ENCODE measurements at regions not wholly inside any gene's neighbourhood (a gene's known extent, or its start where the extent isn't known, plus 50 kb on each side); places are given as distances from the start of the nearest gene placed in this dataset.

GRCh38 chr11:69889400-69890318 lies 70.4 kb upstream of the FGF3 start:
- POLR2A ChIA-PET: no interaction called here
- H3K4me2 ChIP-seq (ENCODE audit: low read length): no peak overlapping the region
- TF ChIP-seq SP1 (IDR thresholded peaks at IDR 0.05; ENCODE audit: low read depth): no peak
- TF ChIP-seq SIN3A (IDR thresholded peaks at IDR 0.05; ENCODE audit: low read depth): no peak
- no peak for TF ChIP-seq EGR1 (IDR thresholded peaks at IDR 0.05; ENCODE audit: low read depth)
- no peak for TF ChIP-seq POLR2AphosphoS5 (IDR thresholded peaks at IDR 0.05; ENCODE audit: low read depth, low read length)
- TF ChIP-seq EZH2 (IDR thresholded peaks at IDR 0.05): no peak
- no peak for TF ChIP-seq CTCF (IDR thresholded peaks at IDR 0.05 in 2 of 3, conservative IDR thresholded peaks at IDR 0.05 in 1 of 3; ENCODE audit: borderline replicate concordance in 1 of 3, insufficient read depth in 1 of 3, low read depth in 2 of 3, low read length in 2 of 3)
- TF ChIP-seq RAD21 (IDR thresholded peaks at IDR 0.05; ENCODE audit: low read depth): no peak
- TF ChIP-seq CEBPB (IDR thresholded peaks at IDR 0.05; ENCODE audit: low read depth): no peak
- no peak for TF ChIP-seq JUND (IDR thresholded peaks at IDR 0.05)
- TF ChIP-seq MAX (IDR thresholded peaks at IDR 0.05): no peak
- no peak for TF ChIP-seq ZFX (IDR thresholded peaks at IDR 0.05)
- no peak for TF ChIP-seq ELF1 (IDR thresholded peaks at IDR 0.05; ENCODE audit: borderline replicate concordance, low read depth)
- TF ChIP-seq YY1 (IDR thresholded peaks at IDR 0.05; ENCODE audit: extremely low read depth, insufficient replicate concordance, low read depth, low read length): no peak
- TF ChIP-seq ATF3 (IDR thresholded peaks at IDR 0.05): no peak

More at GRCh38 chr11:69889400-69890318, 70.4 kb upstream of the FGF3 start:
- DNase-seq (ENCODE audit: low read depth, low spot score): no peak
- Histone ChIP-seq H3K27ac (ENCODE audit: low read depth, low read length) (no peak overlapping the region), H3K9ac (ENCODE audit: low read length) (no peak overlapping the region), H4K20me1 (ENCODE audit: insufficient read depth) (no peaks in the 10 kb centered on the region), H3K79me2 (ENCODE audit: insufficient read depth, low read length) (no peaks in the 10 kb centered on the region), H3K9me2 (ENCODE audit: insufficient read depth) (no peaks in the 10 kb centered on the region), H2AFZ (ENCODE audit: low read depth, low read length, poor library complexity, severe bottlenecking) (no peak overlapping the region), H3K4me3 (replicated peaks in 1 of 2; ENCODE audit: low read depth in 1 of 2, low read length in 2 of 2) (no peak overlapping the region), H3K4me1 (ENCODE audit: control insufficient read depth in 1 of 2, insufficient read depth in 2 of 2, low read length in 2 of 2) (peaks cover 0 to 5% of the 10 kb centered on the region in 2 experiments; a peak in 1 of 4 replicates), H3K9me3 (ENCODE audit: control insufficient read depth in 1 of 2, insufficient read depth in 1 of 2, low read depth in 1 of 2, low read length in 2 of 2) (no peaks in the 10 kb centered on the region), H3K27me3 (ENCODE audit: insufficient read depth, low read length) (no peaks in the 10 kb centered on the region), H3K36me3 (ENCODE audit: control insufficient read depth in 1 of 2, insufficient read depth in 2 of 2, low read length in 2 of 2) (no peaks in the 10 kb centered on the region)
- RAD21 ChIA-PET (ENCODE audit: low non-redundant PET in 1 of 2, low total read pairs in 2 of 2, uncharacterized antibody in 2 of 2, unreplicated experiment in 2 of 2): no interaction called here
- intact Hi-C loops (cut with micrococcal nuclease): no loop called here
- no peak for ATAC-seq
- BruUV-seq (replicated peaks): no TSS peak
- CTCF ChIA-PET: interaction anchor here (0.7 to 2.4 kb wide), 3 partner anchors 169 to 185 kb away, joined by 3 to 7 read pairs (median 5); no protein-coding TSS in a partner anchor

Data from HCT116 (cell line).